Gastrocnemius medialis (tissue), 4 donors: ENCODE measurements at regions not wholly inside any gene's neighbourhood (a gene's known extent, or its start where the extent isn't known, plus 50 kb on each side); places are given as distances from the start of the nearest gene placed in this dataset.

Experiments used
- POLR2A ChIP-seq, 2 donors: fragments of 450-650 bp; IDR thresholded peaks; one replicate each; pipeline ENCODE4 v1.6.1; 2017; ENCODE audit warnings: antibody characterized with exemption in 2 of 2, mild to moderate bottlenecking in 2 of 2, moderate library complexity in 2 of 2
- TF ChIP-seq, protein P1 (sequence below), 5 experiments: fragments of 450-650 bp in 3 of 5; fragments of 200-600 bp in 2 of 5; sonication (generic) in 2 of 5; IDR thresholded peaks in 4 of 5; conservative IDR thresholded peaks in 1 of 5; 1 replicate in 4 of 5; 2 replicates in 1 of 5; pipeline ENCODE4 v1.5.1; 2016 to 2019; ENCODE audit warnings: antibody characterized with exemption in 5 of 5, mild to moderate bottlenecking in 3 of 5, moderate library complexity in 3 of 5

DNA sequence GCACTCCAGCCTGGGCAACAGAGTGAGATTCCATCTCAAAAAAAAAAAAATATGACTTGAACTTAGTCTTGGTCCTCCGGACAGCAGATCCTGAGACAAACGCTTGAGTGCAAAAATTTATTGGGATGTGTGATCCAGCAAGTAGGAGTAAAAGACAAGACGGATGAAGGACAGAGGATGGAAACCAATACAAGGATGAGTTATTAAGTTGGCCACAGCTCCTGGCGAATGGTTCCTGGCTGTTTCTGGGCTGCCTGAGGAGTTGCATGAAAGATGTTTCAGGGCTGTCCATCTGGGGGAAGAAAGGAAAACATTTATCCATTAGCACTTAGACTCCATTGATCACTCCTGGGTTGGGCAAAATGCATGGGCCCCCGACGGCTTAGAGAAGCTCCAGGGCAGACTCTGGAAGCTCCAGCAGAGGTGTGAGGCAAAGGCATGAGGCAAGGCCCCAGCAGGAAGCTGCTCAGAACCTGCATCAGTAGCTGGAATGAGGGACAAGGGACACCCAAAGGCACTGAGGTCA lies 98.3 kb upstream of the ZNF438 start:
- TF ChIP-seq, protein P1, sequence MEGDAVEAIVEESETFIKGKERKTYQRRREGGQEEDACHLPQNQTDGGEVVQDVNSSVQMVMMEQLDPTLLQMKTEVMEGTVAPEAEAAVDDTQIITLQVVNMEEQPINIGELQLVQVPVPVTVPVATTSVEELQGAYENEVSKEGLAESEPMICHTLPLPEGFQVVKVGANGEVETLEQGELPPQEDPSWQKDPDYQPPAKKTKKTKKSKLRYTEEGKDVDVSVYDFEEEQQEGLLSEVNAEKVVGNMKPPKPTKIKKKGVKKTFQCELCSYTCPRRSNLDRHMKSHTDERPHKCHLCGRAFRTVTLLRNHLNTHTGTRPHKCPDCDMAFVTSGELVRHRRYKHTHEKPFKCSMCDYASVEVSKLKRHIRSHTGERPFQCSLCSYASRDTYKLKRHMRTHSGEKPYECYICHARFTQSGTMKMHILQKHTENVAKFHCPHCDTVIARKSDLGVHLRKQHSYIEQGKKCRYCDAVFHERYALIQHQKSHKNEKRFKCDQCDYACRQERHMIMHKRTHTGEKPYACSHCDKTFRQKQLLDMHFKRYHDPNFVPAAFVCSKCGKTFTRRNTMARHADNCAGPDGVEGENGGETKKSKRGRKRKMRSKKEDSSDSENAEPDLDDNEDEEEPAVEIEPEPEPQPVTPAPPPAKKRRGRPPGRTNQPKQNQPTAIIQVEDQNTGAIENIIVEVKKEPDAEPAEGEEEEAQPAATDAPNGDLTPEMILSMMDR (IDR thresholded peaks at IDR 0.05 in 4 of 5, conservative IDR thresholded peaks at IDR 0.05 in 1 of 5), result no peak
- TF ChIP-seq POLR2A (IDR thresholded peaks at IDR 0.05), result no peak
